ENCODE measurements at regions not wholly inside any gene's neighbourhood (a gene's known extent, or its start where the extent isn't known, plus 50 kb on each side); places are given as distances from the start of the nearest gene placed in this dataset.

GRCh38 chr6:4311976-4312860, 176.8 kb upstream of the ECI2 start:
- no peak overlapping the region for H3K4me3 ChIP-seq
- peaks cover 6 to 52% (median 46%) of the 10 kb centered on the region in 8 donors for H3K9me3 ChIP-seq
- no peak overlapping the region for H3K27ac ChIP-seq
- H3K4me1 ChIP-seq = peaks cover 4 to 11% (median 7%) of the 10 kb centered on the region in 6 donors
- intact Hi-C loops (cut with DNase I; ENCODE audit: low total_unique reads) = no loop called here
- no peaks in the 10 kb centered on the region for H3K27me3 ChIP-seq (replicated peaks in 1 of 7)
- TF ChIP-seq, protein P1, sequence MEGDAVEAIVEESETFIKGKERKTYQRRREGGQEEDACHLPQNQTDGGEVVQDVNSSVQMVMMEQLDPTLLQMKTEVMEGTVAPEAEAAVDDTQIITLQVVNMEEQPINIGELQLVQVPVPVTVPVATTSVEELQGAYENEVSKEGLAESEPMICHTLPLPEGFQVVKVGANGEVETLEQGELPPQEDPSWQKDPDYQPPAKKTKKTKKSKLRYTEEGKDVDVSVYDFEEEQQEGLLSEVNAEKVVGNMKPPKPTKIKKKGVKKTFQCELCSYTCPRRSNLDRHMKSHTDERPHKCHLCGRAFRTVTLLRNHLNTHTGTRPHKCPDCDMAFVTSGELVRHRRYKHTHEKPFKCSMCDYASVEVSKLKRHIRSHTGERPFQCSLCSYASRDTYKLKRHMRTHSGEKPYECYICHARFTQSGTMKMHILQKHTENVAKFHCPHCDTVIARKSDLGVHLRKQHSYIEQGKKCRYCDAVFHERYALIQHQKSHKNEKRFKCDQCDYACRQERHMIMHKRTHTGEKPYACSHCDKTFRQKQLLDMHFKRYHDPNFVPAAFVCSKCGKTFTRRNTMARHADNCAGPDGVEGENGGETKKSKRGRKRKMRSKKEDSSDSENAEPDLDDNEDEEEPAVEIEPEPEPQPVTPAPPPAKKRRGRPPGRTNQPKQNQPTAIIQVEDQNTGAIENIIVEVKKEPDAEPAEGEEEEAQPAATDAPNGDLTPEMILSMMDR (IDR thresholded peaks at IDR 0.05 in 8 of 11, conservative IDR thresholded peaks at IDR 0.05 in 3 of 11) = peak in 1 of 11 experiments; percentile 4
- no peak for TF ChIP-seq POLR2AphosphoS5 (IDR thresholded peaks at IDR 0.05)
- no peak for DNase-seq
- no peaks in the 10 kb centered on the region for H3K36me3 ChIP-seq

DNA sequence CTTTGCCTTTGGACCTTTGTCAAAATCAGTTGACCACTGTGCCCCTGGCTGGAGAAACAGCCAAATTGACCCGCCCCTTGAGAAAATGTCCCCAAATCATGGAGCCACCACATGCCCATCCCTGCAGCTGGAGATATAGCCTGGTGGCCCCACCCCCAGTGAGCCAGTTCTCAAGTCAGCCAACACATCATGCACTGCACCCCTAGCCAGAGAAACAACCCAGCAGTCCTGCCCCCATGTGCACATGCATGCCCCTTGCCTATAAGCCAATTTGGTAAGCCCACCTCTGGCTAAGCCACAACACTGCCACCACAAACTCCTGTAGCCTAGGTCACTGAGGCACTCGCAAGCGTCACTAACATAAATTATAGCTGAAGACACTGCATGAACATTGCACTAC, 174.2 kb upstream of the ECI2 start:
- Histone ChIP-seq H3K4me3 (no peak overlapping the region), H3K27me3 (replicated peaks in 1 of 7) (no peaks in the 10 kb centered on the region), H3K9me3 (peaks cover 6 to 52% (median 46%) of the 10 kb centered on the region in 8 donors), H3K27ac (no peak overlapping the region), H3K4me1 (no peaks in the 10 kb centered on the region), H3K36me3 (no peaks in the 10 kb centered on the region)
- TF ChIP-seq POLR2A (IDR thresholded peaks at IDR 0.05) = no peak
- TF ChIP-seq POLR2AphosphoS5 (IDR thresholded peaks at IDR 0.05) = no peak
- TF ChIP-seq, protein P1 (IDR thresholded peaks at IDR 0.05 in 8 of 11, conservative IDR thresholded peaks at IDR 0.05 in 3 of 11) = no peak
- no peak for DNase-seq
- WGBS, 5 donors = 59 to 80% (median 61%) methylated on average over 3 of the region's 3 CpGs
- intact Hi-C loops (cut with DNase I; ENCODE audit: low total_unique reads) = no loop called here

- intact Hi-C loops (cut with DNase I; ENCODE audit: low total_unique reads) = no loop called here
- peaks cover 6 to 41% (median 35%) of the 10 kb centered on the region in 8 donors for H3K9me3 ChIP-seq
- no peak for DNase-seq
- H3K36me3 ChIP-seq = no peaks in the 10 kb centered on the region
- H3K27me3 ChIP-seq (replicated peaks in 1 of 7) = no peaks in the 10 kb centered on the region
- no peak overlapping the region for H3K4me3 ChIP-seq
- H3K4me1 ChIP-seq = no peaks in the 10 kb centered on the region
- H3K27ac ChIP-seq = no peak overlapping the region
- WGBS, 5 donors = 0 to 48% (median 2%) methylated on average over 1 of the region's 1 CpG
- TF ChIP-seq, protein P1 (IDR thresholded peaks at IDR 0.05 in 8 of 11, conservative IDR thresholded peaks at IDR 0.05 in 3 of 11) = no peak
- no peak for TF ChIP-seq POLR2AphosphoS5 (IDR thresholded peaks at IDR 0.05)
- no peak for TF ChIP-seq POLR2A (IDR thresholded peaks at IDR 0.05)
These were observed 173.0 kb upstream of the ECI2 start for GRCh38 chr6:4308364-4308763.

- Histone ChIP-seq H3K4me1 (no peaks in the 10 kb centered on the region), H3K4me3 (no peak overlapping the region), H3K36me3 (no peaks in the 10 kb centered on the region), H3K27me3 (replicated peaks in 1 of 7) (no peaks in the 10 kb centered on the region), H3K27ac (no peak overlapping the region), H3K9me3 (peaks cover 0 to 8% (median under 1%) of the 10 kb centered on the region in 8 donors)
- DNase-seq = no peak
- intact Hi-C loops (cut with DNase I; ENCODE audit: low total_unique reads) = no loop called here
- TF ChIP-seq, protein P1 (IDR thresholded peaks at IDR 0.05 in 8 of 11, conservative IDR thresholded peaks at IDR 0.05 in 3 of 11) = no peak
These were observed 169.6 kb upstream of the ECI2 start for GRCh38 chr6:4304927-4305455.

All from spleen (tissue), 11 donors.